Body of pancreas (tissue), 4 donors: ENCODE measurements at regions not wholly inside any gene's neighbourhood (a gene's known extent, or its start where the extent isn't known, plus 50 kb on each side); places are given as distances from the start of the nearest gene placed in this dataset.

Source experiments
- CTCF ChIP-seq, 7 experiments: fragments of 450-650 bp in 4 of 7; fragments of 200-600 bp in 3 of 7; sonication (generic) in 3 of 7; IDR thresholded peaks; one replicate each; pipeline ENCODE4 v1.5.1; 2016 to 2019; ENCODE audit warnings: antibody characterized with exemption in 7 of 7
- POLR2A ChIP-seq, 3 donors: fragments of 450-650 bp; IDR thresholded peaks; one replicate each; pipeline ENCODE4 v1.6.1; 2016; ENCODE audit warnings: antibody characterized with exemption in 3 of 3, mild to moderate bottlenecking in 2 of 3

- TF ChIP-seq CTCF (IDR thresholded peaks at IDR 0.05) (no peak), POLR2A (IDR thresholded peaks at IDR 0.05) (no peak)
Measured at GRCh38 chr4:12403175-12403574, 974.5 kb upstream of the HS3ST1 start.
